HG03196 (cell line): ENCODE measurements at regions not wholly inside any gene's neighbourhood (a gene's known extent, or its start where the extent isn't known, plus 50 kb on each side); places are given as distances from the start of the nearest gene placed in this dataset.

Source experiments
- ATAC-seq: cut with Tn5 transposase; IDR thresholded peaks from one replicate; pipeline ENCODE4 v1.9.1; 2021; ENCODE audit not compliant: unreplicated experiment

DNA sequence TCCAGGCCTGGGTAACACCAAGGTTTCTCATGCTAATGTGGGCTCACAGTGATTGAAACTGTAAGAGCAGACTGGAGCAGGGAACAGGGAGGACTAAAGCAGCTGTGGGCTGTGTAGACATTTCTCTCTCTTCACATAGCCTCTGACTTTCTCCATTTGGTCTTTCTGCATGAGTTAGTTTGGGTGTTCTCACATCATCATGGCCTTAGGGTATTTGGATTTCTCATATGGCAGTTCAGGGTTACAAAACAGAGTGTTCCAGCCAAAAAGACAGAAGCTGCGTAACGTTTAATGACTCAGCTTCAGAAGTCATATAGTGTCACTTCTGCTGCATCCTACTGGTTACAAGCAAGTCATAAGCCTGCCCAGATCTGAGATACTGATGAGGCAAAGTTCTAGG, 52.0 kb upstream of the OSBPL8 start:
- no peak for ATAC-seq

DNA sequence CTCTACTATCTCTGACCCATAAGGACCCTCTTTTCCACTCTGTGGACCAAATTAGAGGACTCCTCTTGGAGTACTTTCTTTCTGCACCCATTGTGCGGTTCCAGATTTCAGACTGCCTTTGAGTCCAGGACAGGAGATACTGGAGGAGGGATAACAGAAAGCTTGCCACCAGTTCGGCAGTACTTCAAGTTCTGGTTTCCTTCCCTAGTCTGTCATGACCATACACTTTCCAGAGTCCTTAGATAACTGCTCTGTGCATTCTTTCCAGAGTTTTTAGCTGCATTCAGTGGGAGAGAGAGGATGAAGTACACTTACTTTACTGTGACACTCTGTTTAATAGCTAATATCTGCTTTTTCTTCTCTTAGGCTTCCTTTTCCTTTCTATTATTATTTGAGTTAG, 54.8 kb upstream of the OSBPL8 start:
- ATAC-seq = no peak

DNA sequence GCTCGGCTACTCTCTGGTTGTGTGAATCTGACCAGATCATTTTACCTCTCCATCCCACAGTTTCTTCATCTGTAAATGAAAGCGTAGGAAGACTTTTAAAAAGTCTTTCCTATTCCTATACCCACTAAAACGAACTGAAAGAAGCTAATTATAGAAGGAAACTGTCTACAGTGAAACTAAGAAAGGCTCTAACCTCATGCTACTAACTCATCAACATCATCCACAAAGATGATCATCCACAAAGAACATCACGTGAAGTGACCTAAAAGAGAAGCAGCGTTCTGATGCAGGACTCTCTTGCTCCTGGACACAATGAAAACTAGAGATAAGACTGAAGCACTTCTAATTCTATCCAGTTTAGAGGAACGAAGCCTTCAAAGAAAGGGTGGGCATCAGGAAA, 58.5 kb upstream of the OSBPL8 start:
- no peak for ATAC-seq

DNA sequence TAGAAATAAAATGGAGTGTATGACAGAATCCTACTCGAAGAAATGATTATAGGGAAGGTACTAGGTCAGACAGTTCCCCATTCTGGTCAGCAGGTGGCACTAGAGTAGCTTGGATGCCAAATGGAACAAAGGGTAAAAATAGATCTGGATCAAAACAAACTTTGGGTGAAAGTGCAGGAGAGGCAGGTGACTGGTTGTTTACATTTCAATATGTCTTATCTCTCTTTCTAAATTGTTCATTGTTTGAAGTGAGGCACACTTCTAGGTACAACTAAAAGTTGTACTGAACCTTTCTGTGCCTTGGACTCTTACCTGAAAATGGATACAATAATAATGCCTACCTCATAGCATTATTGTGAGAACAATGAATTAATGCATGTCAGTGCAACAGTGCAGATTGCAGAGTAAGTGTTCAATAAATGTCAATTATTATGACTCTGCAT, 62.0 kb upstream of the OSBPL8 start:
- ATAC-seq = peak; percentile 78

DNA sequence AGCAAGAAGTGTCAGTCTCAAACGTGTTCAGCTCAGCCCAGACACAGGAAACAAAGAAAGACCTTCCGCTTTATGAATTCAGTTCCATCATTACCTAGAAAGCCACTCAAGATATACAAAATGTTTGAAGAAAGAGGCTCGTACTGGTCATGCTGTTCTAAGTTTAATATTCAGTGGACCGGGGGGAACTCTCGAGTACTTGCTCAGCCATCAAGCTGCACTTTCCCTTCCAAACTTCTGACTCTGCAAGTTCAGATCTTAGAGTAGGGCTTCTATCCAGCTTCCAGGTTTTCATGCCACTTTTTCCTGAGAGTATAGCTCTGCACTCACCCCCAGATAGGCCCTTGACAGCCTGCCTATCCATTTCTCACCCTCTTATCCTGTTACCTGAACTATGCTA, 62.8 kb upstream of the OSBPL8 start:
- ATAC-seq = no peak

DNA sequence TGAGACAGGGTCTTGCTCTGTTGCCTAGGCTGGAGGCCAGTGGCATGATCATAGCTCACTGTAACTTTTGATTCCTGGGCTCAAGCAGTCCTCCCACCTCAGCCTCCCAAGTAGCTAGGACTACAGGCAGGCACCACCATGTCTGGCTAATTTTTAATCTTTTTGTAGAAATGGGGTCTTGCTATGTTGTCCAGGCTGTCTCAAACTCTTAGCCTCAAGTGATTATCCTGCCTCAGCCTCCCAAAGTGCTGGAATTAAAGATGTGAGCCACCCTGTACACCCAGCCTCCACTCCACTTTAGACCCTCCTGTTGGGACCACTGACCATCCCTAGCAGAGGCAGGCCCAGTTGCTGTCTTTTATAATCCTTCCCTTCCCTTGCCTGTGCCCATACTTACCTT, 63.3 kb upstream of the OSBPL8 start:
- no peak for ATAC-seq

DNA sequence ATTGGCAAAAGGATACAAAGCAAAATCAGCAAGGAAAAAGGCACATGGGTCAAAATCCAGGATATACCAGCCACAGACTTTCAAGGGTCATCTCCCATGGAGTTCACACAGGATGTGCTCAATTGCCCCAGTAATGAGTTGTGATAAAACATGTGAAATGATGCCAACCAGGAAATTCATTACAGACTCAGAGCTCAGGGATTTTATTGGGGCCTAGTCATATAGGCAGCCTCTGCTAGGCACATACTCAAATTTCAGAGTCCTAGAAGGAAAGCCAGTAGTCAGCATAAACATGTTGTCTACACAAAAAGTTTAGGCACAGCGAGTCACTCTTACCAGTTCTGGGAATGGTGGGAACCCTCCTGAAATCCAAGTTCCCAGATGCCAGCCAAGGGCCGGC, 64.4 kb upstream of the OSBPL8 start:
- ATAC-seq = no peak

DNA sequence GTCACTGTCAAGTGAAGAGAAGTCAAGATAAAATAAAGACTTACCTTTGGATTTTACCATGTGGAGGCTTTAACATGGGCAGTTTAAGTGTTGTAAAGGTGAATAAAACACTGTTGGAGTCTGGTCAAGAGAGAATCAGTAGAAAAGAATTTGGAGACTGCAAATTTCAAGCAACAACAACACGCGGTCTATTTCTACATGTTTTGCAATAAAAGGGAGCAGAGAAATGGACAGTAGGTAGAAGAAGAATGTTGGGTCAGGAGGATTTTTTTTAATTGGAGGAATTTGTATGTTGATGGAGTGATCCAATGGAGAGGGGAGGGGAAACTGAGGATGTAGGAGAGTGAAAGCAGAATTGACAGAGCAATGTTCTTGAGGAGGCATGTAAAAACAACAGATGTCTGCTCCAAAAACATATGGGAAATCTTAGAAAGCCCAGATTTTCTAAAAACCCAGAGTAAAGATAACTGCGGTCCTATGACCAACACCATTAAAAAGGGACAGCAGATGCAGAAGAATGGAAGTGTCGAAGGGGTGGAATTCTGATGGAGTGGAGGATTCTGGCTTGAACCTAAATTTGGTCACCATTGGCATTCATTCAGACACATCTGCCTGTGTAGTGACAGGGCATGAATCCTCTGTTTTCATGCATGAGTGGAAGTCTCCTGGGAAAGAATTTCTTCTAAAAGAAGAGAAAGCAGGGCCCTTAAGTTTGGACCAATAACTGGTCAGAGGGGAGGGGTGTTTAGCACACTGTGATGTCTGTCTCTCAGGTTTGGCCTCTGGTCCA, 68.0 kb upstream of the OSBPL8 start:
- no peak for ATAC-seq

DNA sequence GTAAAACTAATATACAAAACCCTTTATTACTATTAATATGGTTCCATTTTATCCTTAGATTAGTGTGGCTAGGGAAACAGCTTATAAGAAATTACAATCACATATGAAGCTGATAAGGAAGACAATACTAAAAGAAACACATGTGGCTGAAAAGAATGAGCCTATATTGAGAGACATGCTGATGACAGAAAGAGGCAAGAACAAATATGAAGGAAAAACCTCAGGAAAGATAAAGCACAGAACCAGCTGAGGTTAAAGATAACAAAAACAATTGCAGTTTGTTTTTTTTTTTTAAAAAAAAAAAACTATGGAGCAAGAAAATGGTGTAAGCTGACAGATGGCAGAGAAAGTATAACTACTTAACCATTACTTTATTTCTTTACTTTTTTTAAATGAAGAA, 69.2 kb upstream of the OSBPL8 start:
- ATAC-seq = no peak

DNA sequence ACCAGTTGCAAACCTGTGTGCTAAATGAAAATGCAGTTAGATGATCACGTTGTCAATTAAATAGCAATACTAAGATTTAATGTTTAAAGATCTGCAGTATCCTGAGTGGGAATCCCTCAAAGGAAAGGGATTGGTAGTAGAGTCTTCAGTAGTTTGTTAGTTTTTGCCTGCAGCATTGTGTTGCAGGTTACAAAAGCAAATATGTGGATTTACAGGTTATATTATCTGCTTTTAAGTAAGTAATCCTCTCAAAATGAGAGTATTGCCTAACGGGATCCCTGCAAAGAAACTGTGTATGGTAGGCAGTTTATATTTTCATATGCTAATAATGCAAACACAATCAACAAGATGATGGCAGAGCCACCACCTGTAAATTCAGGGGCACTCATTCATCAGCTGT, 72.2 kb upstream of the OSBPL8 start:
- no peak for ATAC-seq

DNA sequence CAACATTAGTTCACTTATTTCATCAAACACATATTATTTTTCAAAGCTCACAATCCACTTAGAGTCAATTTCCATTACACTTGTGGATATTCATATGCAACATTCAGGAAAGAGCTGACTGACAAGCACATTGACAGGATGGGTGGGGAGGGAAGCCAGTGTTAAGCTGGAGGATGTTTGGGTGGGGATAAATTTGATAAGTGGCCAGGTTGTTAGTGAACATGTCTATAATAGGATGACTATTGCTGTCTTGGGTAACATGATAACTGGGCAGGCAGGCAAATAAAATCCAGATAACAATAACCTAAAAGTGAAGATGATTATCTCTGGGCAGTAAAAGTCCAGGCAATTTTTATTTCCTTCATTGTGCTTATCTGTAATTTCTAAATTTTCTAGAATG, 73.8 kb upstream of the OSBPL8 start:
- ATAC-seq = no peak

DNA sequence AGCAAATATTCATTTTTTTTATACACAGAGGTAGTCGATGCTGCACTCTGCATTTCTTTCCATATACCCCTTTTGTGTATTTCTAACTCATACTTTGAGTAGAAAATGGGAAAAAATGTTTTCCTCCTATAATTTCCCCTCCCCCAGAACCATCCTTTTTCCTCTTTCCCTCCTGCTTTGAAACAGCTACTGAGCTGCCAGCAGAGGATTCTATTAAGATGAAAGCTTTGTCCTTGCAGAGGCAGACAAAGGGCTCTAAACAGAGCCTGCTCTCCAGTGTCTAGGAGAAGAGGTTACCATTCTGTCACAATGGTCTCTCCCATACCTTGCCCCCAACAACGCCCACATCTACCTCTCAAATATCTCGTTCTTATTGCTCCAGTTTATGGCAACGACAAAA, 74.6 kb upstream of the OSBPL8 start:
- ATAC-seq = no peak

DNA sequence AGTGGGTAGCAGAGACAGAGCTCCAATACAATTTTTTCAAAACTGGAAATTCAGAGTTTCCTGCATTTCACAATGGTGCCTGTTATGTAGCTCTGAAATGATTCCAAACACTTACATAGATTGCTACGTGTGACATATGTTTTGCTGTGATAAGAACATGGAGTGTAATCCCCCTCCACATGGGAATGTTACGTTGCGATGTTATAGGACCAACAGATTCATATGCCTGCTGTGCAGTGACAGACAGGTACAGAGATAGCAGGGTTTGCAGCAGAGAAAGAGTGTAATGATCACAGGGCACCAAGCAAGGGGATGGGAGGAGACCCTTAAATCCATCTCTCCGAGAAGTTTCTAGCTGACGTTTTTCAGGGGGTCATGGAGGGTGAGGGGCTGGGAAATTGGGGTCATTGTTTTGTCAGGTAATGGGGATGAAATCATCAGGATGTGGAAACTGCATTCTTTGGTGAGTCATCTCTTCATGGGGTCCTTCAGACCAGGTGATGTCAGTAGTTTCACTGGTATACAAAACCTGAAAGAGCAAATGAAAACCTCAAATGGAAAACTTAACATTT, 76.6 kb upstream of the OSBPL8 start:
- no peak for ATAC-seq

DNA sequence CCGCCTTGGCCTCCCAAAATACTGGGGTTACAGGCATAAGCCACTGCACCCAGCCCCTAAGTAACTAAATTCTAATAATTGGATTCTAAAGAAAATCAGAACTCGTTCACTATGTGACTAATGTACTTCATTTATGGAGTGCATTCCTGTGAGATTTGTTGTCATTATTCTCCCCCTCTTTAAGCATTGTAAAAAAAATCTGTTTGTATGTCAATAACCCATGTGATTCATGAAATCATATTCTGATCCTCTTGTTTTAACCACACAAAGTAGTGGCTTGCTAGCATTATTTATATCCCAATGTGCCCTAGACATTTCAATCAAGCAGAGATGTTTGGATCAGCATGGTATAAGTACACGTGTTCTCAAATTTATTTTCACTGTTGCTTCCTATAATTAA, 78.2 kb upstream of the OSBPL8 start:
- ATAC-seq = no peak

DNA sequence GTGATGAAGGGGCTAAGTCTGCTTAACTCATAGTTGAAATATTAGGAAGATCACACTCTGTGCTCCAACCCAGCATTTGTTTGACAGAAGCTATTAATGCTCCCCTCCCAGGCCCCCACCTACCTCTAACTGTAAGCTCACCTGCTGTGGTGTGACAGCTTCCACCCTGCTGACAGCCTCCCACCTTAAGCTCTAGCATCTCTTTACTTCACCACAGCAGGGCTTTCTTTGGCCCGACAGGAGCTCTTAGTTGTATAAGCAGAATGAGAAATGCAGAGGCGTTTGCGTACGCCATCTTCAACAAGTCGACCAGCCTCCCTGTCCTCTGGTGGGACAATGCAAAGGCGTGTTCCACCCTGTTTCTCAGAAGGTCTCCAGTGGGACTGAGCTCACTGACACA, 80.1 kb upstream of the OSBPL8 start:
- no peak for ATAC-seq

DNA sequence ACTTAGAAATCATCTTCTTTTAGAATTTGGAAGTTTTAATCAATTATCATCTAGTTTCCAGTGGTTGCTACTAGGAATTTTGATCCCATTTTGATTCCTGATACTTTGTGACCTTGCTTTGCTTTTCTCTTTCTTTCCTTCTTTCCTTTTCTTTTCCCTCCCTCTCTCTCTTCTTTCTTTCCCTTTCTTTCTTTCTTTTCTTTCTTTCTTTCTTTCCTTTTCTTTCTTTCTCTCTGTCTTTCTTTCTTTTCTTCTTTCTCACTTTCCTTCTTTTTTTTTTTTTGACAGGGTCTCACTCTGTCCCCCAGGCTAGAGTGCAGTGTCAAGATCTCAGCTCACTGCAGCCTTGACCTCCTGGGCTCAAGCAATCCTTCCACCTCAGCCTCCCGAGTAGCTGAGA, 81.5 kb upstream of the OSBPL8 start:
- no peak for ATAC-seq

DNA sequence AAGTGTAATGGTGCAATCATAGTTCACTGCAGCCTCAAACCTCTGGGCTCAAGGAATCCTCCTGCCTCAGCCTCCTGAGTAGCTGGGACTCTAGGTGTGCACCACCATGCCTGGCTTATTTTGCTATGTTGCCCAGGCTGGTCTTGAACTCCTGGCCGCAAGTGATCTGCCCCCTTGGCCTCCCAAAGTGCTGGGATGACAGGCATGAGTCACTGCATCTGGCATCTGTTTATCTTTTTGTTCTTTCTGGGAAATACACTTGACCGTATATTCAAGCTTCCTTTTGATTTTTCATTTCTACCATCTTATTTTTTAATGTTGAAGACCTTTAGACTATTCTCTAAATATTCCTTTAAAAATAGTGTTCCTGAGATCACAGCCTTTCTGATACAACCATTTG, 82.4 kb upstream of the OSBPL8 start:
- ATAC-seq = no peak

DNA sequence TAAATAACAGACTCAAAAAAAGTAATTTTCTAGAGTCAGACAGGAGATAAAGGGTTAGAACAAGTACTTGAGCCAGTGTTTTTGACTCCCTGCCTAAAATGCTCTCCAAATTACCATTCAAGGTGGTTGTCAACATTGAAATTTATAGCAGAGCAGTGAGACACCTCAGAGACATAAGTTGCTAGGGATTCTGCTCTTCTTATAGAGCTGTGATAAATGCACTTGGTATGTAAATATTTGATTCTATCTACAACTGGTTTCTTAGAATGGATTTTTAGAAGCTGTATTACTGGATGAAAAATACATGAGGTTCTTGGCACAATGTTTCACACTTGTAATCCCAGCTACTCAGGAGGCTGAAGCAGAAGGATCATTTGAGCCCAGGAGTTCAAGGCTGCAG, 83.9 kb upstream of the OSBPL8 start:
- no peak for ATAC-seq

DNA sequence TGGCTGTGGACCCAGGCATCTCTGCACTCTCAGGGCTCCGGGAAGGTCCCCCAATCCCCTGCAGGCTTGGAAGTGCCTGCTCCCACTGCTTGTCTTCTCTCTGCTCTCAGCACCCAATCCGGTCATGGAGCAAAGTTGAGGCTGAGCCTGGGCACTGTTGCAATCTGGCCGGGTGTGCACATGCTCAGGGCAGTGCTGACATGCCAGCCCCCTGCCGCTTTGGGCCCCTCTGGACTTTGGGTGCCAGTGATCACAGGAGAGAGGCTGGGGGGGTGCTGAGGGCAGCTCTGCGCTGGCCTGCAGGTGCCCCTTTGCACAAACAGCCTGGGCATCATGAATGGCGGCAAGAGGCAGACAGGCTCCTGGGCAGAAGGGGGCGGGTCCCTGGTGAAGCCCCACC, 85.4 kb upstream of the OSBPL8 start:
- ATAC-seq = no peak

DNA sequence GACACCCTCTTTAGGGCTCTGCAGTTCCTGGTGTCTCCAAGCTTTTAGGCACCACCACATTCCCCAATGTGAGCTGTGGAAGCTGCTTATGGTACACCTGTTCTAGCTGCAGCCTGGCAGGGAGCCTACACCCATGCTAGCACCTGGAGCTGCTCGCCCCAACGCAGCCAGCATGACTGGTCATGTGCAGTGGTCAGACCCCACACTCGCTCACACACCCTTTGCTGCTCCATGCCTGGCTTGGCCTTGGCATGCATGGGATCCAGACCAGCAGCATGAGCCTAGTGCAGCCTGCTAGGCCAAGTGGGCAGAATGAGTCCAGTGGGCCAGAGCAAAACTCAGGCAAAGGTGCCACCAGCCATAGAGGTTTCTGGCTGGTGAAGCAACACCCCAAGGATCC, 86.4 kb upstream of the OSBPL8 start:
- no peak for ATAC-seq

DNA sequence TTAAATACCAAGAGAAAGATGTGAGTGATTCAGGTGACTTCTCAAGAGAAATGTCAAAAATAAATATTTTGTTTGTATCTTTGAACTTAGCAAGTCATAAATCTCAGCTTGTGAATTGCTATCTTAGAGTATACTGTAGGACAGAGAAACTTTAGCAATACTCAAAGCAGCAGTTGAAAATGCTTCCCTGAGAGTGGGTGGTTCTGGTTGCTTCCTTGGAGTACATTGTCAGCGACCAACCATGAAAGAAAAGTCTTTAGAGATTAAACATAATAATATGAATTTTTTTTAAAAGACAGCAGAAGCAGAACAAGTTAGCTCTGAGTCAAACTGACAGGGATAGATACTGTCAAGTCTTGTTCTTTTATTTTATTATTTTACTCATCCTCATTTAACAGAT, 86.8 kb upstream of the OSBPL8 start:
- no peak for ATAC-seq

DNA sequence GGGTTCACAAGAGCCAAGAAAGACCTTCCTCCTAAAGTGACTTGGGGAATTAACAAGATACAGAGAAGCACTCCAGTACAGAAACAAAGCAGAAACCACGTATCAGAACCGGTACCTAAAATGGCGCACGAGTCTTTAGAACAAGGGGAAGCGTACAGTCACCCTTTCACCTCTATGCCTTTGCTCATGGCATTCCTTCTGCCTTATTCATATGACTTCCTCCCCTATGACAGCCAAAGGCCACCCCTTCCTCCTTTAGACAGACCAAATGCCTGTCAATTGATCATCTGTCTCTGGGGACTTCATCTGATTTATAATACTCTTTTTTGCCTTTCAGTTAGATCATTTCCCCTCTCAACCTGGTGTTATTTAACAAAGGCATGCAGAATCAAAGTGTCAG, 89.5 kb upstream of the OSBPL8 start:
- no peak for ATAC-seq

DNA sequence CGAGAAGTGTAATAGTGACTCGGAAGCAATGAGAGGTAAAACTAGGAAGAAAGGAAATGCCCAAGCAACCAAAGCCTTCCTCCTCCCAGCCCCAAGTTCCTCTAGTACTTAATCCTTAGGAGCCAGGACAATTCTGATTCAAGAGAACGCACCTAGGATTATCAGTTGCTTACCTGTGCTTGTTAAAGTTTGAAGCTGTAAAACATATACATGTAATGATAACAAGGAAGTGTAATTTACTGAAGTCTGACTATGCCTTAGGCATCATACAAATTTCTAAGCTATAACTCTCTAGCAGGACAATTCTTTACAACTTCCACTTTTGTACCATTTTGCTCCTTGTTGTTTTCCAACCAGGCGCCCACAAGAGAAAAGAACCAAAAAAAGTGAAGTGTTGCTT, 92.8 kb upstream of the OSBPL8 start:
- ATAC-seq = no peak
